ENCODE measurements at regions not wholly inside any gene's neighbourhood (a gene's known extent, or its start where the extent isn't known, plus 50 kb on each side); places are given as distances from the start of the nearest gene placed in this dataset.
A peak's percentile ranks its signal among the peaks of the same experiment; 100 is the strongest.

- H2AFZ ChIP-seq (ENCODE audit: control insufficient read depth, low read length), result peak overlapping the region; percentile 84
- H3K79me2 ChIP-seq (ENCODE audit: control insufficient read depth, insufficient read depth, low read length), result no peaks in the 10 kb centered on the region
- H3K4me1 ChIP-seq (ENCODE audit: control insufficient read depth, extremely low read depth, insufficient read depth, low read length), result peaks cover 12% of the 10 kb centered on the region
- no peak for DNase-seq (ENCODE audit: low read depth, low spot score)
- H3K9me3 ChIP-seq (ENCODE audit: control insufficient read depth, low read depth, low read length), result no peaks in the 10 kb centered on the region
- H3K36me3 ChIP-seq (ENCODE audit: control insufficient read depth in 2 of 2, extremely low read depth in 1 of 2, insufficient read depth in 2 of 2, low read length in 2 of 2), result no peaks in the 10 kb centered on the region
- no peak overlapping the region for H3K27ac ChIP-seq (ENCODE audit: control insufficient read depth, insufficient read depth, low read length)
- H3K4me2 ChIP-seq (ENCODE audit: control insufficient read depth, extremely low read depth, insufficient read depth, low read depth, low read length), result peak overlapping the region; percentile 81
- dilution Hi-C loops (cut with MboI; ENCODE audit: extremely low pct_ligation_motif_present, low sequenced_read_pairs), result no loop called here
- H3K9me1 ChIP-seq (ENCODE audit: control insufficient read depth, extremely low read depth, insufficient read depth, low read length), result no peaks in the 10 kb centered on the region
- no peaks in the 10 kb centered on the region for H4K20me1 ChIP-seq (ENCODE audit: control insufficient read depth, extremely low read depth, insufficient read depth, low read length)
- H3K27me3 ChIP-seq (ENCODE audit: control insufficient read depth, extremely low read depth, insufficient read depth, low read length), result no peaks in the 10 kb centered on the region
- peak overlapping the region in 2 of 3 experiments; percentile 57 for H3K4me3 ChIP-seq (ENCODE audit: control insufficient read depth in 2 of 3, extremely low read depth in 1 of 3, insufficient read depth in 2 of 3, low read depth in 1 of 3, low read length in 3 of 3)
- no peak overlapping the region for H3K9ac ChIP-seq (ENCODE audit: control insufficient read depth, extremely low read depth, insufficient read depth, low read length)
- TF ChIP-seq EZH2 (IDR thresholded peaks at IDR 0.05; ENCODE audit: low read length), result no peak
- no peak for TF ChIP-seq CTCF (optimal IDR thresholded peaks at IDR 0.05 in 1 of 3, IDR thresholded peaks at IDR 0.05 in 1 of 3, conservative IDR thresholded peaks at IDR 0.05 in 1 of 3; ENCODE audit: extremely low read depth in 1 of 3, insufficient read depth in 2 of 3, low read length in 3 of 3)
- no peak for FAIRE-seq
Observed at GRCh38 chr19:16002406-16003384, 53.9 kb downstream of the OR10H4 start.

GRCh38 chr19:16003391-16003790 lies 54.6 kb downstream of the OR10H4 start:
- H3K4me3 ChIP-seq (ENCODE audit: control insufficient read depth in 2 of 3, extremely low read depth in 1 of 3, insufficient read depth in 2 of 3, low read depth in 1 of 3, low read length in 3 of 3), result no peak overlapping the region

More at GRCh38 chr19:16003391-16003790, 54.6 kb downstream of the OR10H4 start:
- H3K79me2 ChIP-seq (ENCODE audit: control insufficient read depth, insufficient read depth, low read length), result no peaks in the 10 kb centered on the region
- H3K27ac ChIP-seq (ENCODE audit: control insufficient read depth, insufficient read depth, low read length), result no peak overlapping the region
- H3K9me1 ChIP-seq (ENCODE audit: control insufficient read depth, extremely low read depth, insufficient read depth, low read length), result no peaks in the 10 kb centered on the region
- no peak for TF ChIP-seq CTCF (optimal IDR thresholded peaks at IDR 0.05 in 1 of 3, IDR thresholded peaks at IDR 0.05 in 1 of 3, conservative IDR thresholded peaks at IDR 0.05 in 1 of 3; ENCODE audit: extremely low read depth in 1 of 3, insufficient read depth in 2 of 3, low read length in 3 of 3)
- no peak for TF ChIP-seq EZH2 (IDR thresholded peaks at IDR 0.05; ENCODE audit: low read length)
- H3K4me2 ChIP-seq (ENCODE audit: control insufficient read depth, extremely low read depth, insufficient read depth, low read depth, low read length), result no peak overlapping the region
- H3K9me3 ChIP-seq (ENCODE audit: control insufficient read depth, low read depth, low read length), result no peaks in the 10 kb centered on the region
- H3K4me1 ChIP-seq (ENCODE audit: control insufficient read depth, extremely low read depth, insufficient read depth, low read length), result peaks cover 12% of the 10 kb centered on the region
- H2AFZ ChIP-seq (ENCODE audit: control insufficient read depth, low read length), result no peak overlapping the region
- H3K27me3 ChIP-seq (ENCODE audit: control insufficient read depth, extremely low read depth, insufficient read depth, low read length), result no peaks in the 10 kb centered on the region
- H3K36me3 ChIP-seq (ENCODE audit: control insufficient read depth in 2 of 2, extremely low read depth in 1 of 2, insufficient read depth in 2 of 2, low read length in 2 of 2), result no peaks in the 10 kb centered on the region
- dilution Hi-C loops (cut with MboI; ENCODE audit: extremely low pct_ligation_motif_present, low sequenced_read_pairs), result no loop called here
- FAIRE-seq (no peak), DNase-seq (ENCODE audit: low read depth, low spot score) (no peak)
- no peak overlapping the region for H3K9ac ChIP-seq (ENCODE audit: control insufficient read depth, extremely low read depth, insufficient read depth, low read length)
- no peaks in the 10 kb centered on the region for H4K20me1 ChIP-seq (ENCODE audit: control insufficient read depth, extremely low read depth, insufficient read depth, low read length)
